Midbrain (tissue), 1 donor: ENCODE measurements at regions not wholly inside any gene's neighbourhood (a gene's known extent, or its start where the extent isn't known, plus 50 kb on each side); places are given as distances from the start of the nearest gene placed in this dataset.

Experiments
- DNase-seq: peaks from one replicate; lab custom pipeline; 2025; lab: John Stamatoyannopoulos, UW

GRCh38 chr10:83037653-83038052 lies 1101.7 kb upstream of the GHITM start:
- DNase-seq = no peak

DNA sequence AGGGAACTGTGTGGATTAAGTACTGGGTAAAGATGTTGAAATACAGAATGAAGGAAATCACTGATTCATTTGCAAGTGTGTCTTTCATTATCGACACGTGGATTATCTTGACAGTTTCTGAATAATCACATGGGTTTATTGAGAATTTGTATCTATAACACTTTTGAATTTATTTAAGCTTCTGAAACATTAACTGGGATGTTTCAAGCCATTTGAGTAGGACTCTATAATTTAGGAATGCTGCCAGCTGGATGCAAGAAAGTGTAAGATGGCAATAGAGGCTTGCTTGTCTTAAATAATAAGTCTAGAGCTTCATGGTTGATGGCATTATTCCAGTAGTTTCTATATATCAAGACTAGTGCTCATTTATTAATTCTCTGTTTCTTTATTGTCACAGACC lies 1100.7 kb upstream of the GHITM start:
- no peak for DNase-seq

- no peak for DNase-seq
Observed at GRCh38 chr10:83045731-83046130, 1093.6 kb upstream of the GHITM start.

- no peak for DNase-seq
Observed at GRCh38 chr10:83050815-83051214, 1088.5 kb upstream of the GHITM start.

DNA sequence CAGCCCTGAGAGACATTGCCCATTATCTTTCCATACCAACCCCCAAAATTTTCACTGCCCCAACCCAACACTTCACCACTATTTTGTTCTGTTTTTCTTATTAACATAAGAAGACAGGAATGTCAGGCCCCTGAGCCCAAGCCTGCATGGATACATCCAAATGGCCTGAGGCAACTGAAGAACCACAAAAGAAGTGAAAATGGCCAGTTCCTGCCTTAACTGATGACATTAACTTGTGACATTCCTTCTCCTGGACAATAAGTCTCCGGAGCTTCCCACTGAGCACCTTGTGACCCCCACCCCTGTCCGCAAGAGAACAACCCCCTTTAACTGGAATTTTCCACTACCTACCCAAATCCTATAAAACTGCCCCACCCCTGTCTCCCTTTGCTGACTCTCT lies 1076.4 kb upstream of the GHITM start:
- no peak for DNase-seq

- DNase-seq = no peak
Observed at GRCh38 chr10:83073472-83073871, 1065.8 kb upstream of the GHITM start.

GRCh38 chr10:83075016-83075814 lies 1064.1 kb upstream of the GHITM start:
- DNase-seq = no peak

- DNase-seq = no peak
Observed at GRCh38 chr10:83075815-83076355, 1063.4 kb upstream of the GHITM start.

GRCh38 chr10:83076443-83076842 lies 1062.9 kb upstream of the GHITM start:
- DNase-seq = no peak

DNA sequence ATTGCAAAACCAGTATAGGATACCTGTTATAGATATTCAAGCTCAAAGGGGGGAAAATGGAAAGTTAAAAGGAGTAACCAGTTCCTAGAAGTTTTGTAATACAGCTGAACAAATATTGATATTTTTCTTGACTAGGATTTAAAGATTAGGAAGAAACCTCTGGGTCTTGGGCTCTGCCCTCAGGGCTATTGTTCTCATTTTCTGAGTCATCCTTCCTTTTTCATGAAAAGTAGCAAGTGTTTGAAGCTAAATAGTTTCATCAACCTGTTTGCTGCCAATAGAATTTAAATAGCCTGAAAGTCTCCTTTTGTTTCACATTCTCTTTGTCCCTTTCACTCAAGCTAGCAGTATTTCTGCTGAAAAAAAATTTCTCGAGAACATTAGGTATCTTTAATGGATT lies 1061.1 kb upstream of the GHITM start:
- no peak for DNase-seq

- DNase-seq = no peak
Observed at GRCh38 chr10:83078645-83079044, 1060.7 kb upstream of the GHITM start.

- peak; percentile 3 for DNase-seq
Observed at GRCh38 chr10:83083831-83084230, 1055.5 kb upstream of the GHITM start.

DNA sequence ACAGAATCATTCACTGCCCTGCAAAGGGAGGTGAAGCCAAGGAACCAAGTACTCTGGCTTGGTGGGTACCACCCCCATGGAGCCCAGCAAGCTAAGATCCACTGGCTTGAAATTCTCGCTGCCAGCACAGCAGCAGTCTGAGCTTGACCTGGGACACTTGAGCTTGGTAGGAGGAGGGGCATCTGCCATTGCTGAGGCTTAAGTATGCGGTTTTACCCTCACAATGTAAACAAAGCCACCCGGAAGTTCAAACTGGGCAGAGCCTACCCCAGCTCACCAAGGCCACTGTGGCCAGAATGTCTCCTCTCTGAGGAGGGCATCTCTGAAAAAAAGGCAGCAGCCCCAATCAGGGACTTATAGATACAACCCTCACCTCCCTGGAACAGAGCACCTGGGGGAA lies 1050.0 kb upstream of the GHITM start:
- DNase-seq = no peak

- DNase-seq = no peak
Observed at GRCh38 chr10:83104616-83105015, 1034.7 kb upstream of the GHITM start.

- DNase-seq = no peak
Observed at GRCh38 chr10:83108565-83109333, 1030.6 kb upstream of the GHITM start.

DNA sequence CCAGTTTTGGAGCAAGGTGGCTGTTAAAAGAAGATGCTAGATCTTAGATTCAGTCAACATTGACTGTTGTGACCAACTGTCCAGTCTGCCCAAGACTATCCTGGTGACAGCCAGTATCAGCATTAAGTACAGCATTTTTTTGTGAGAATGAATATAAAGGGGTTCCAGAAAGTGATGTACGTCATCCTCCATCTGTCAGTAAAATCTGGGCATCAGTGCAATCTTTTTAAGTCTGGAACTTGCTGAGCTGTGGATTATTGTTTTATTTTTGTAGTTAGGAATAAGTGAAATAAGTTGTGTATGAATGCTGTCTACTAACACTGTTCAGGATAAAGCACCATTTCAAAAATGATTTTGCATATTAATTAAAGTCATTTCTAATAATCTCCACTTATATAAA lies 1020.0 kb upstream of the GHITM start:
- DNase-seq = no peak

GRCh38 chr10:83122336-83122735 lies 1017.0 kb upstream of the GHITM start:
- no peak for DNase-seq

DNA sequence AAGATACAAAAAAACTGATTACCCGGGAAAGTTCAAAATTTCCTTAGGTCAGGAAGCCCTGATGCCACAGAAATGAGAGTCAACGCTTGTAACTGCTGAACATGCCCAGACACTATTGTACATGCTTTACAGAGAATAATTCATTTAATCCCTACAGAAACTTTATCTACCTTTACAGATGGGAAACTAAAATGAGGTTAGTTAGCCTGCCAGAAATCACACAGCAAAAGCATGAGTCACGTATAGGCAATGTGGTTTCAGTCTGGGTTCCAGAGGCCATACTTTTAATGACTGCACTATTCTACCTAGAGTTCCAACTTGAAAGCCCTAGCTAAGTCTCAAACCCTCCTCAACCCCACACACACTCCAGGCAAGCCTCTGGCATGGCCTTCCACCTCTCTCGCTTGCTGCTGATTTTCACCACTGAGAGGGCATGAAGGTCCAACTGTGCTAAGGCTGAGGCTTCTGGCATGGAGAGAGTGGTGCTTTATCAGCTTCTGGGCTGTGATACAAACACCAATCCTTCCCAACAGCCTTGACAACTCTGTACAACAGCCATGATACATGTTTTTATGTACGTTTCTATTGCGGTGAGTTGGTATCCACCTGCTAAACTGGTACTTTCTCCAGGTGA lies 1011.2 kb upstream of the GHITM start:
- DNase-seq = no peak

DNA sequence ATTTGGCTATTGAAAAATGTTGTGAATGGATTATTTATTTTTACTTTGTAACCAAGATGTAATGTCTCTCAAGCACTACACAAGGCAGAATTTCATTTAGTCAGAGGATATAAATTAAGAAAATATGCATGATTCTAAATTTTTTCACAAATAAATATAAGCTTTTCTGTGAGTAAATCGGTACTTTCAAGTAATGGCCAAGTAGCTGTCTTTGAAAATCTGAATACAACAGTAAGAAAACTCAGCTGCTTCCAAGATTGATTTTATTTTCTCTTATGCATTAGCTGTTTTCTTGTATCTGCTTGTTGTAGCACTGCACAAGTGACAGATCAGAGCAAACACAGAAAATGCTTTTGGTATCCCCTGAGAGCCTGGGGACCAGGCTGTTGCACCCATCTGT lies 998.5 kb upstream of the GHITM start:
- no peak for DNase-seq

DNA sequence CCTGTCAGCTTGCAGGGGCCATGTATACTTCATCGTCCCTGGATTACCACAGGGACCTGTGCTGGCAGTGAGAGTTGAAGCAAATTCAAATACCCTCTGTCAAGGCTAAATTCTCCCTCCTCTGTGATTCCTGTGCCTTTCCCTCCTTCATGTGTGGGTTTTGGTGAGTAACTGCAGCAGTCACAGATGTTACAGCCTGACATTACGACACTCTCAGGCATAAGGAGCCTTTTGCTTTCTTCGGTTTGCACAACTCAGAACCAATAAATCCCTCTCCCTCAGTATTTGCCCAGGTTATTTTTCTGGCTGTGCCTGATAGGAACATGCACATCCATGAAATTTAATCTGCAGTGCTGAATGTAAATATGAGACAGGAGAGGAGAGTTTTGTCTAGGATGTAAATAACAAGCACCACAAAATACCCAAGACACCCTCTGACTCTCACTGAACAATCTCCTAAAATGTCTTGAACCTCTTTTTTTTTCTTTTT lies 997.2 kb upstream of the GHITM start:
- DNase-seq = no peak

DNA sequence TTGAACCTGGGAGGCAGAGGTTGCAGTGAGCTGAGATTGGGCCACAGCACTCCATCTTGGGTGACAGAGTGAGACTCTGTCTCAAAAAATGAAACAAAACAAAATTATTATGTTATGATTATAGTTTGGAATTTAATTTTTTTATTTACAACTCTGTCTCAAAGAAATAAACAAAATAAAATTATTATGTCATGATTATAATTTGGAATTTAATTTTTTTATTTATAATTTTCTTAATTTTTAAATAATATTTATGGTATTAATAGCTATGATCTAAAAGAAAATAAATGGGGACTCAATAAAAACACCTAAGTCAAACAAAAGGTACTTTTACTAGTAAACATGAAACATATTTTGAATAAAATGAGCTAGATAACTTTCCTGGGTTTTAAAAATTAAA lies 994.8 kb upstream of the GHITM start:
- no peak for DNase-seq

DNA sequence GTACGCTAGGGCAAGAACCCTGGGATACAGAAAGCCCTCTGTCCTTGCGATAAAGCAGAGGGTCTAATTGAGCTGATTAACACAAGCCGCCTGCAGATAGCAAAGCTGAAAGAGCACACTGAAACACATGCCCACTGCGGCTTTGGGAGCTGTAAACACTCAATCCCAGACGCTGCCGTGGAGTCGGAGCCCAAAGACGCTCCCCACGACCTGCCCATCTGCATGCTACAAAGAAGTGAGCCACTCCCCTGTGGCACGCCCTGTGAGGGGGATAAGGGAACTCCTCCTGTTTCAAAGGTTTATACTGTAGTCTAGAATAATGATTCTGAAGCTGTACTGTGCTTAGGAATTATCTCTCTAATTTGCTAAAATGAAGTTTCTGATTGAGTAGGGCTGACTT lies 985.6 kb upstream of the GHITM start:
- DNase-seq = no peak

DNA sequence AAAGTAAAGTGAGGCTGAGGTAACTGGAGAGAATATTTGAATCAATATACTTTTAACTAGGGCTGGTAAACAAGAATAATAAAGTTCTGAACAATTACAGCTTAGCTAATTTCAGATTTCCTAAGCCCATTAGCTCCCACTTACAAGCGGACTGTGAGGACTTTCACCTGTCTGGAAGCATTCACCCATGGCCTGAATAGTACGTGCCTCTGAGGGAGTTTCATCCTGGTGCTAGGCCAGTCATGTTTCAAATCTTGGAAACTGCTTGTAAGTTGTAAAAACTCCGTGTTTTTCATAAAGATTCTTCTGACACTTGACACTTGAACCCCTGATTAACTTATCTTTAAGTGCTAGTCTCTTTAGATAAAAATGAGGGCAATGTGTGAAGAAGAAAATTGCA lies 975.2 kb upstream of the GHITM start:
- no peak for DNase-seq
